GM12878 (cell line): ENCODE measurements at regions not wholly inside any gene's neighbourhood (a gene's known extent, or its start where the extent isn't known, plus 50 kb on each side); places are given as distances from the start of the nearest gene placed in this dataset.

Source experiments
- CEBPB ChIP-seq, 2 experiments: fragments of 150-350 bp in 1 of 2; IDR thresholded peaks; 2 replicates each; pipeline ENCODE4 v1.6.1; 2012 to 2014; ENCODE audit warnings: low read depth in 2 of 2, low read length in 2 of 2, borderline replicate concordance in 1 of 2, inconsistent platforms in 1 of 2
- ETV6 ChIP-seq, 2 experiments: fragments of 450-650 bp in 1 of 2; IDR thresholded peaks in 1 of 2; conservative IDR thresholded peaks in 1 of 2; 2 replicates each; pipeline ENCODE4 v1.6.1; 2014; ENCODE audit warnings: antibody characterized with exemption in 1 of 2, borderline replicate concordance in 1 of 2, low read depth in 1 of 2, mild to moderate bottlenecking in 1 of 2, moderate library complexity in 1 of 2
- NFIC ChIP-seq: IDR thresholded peaks from 2 replicates; pipeline ENCODE4 v1.6.1; 2012; ENCODE audit warnings: low read depth, mild to moderate bottlenecking, inconsistent platforms, low read length, moderate library complexity
- YY1 ChIP-seq: IDR thresholded peaks from 2 replicates; pipeline ENCODE4 v1.6.1; 2011; ENCODE audit warnings: low read depth, mild to moderate bottlenecking, low read length
- TF ChIP-seq, protein P1 (sequence below), 3 experiments: IDR thresholded peaks in 2 of 3; conservative IDR thresholded peaks in 1 of 3; 2 replicates each; pipeline ENCODE4 v1.5.1; 2011; ENCODE audit warnings: low read depth in 3 of 3, low read length in 3 of 3, mild to moderate bottlenecking in 3 of 3, control low read depth in 2 of 3, moderate library complexity in 2 of 3, inconsistent platforms in 1 of 3, mixed read lengths in 1 of 3; ENCODE audit not compliant: control insufficient read depth in 2 of 3, insufficient read depth in 1 of 3; ENCODE audit errors: extremely low read depth in 1 of 3

DNA sequence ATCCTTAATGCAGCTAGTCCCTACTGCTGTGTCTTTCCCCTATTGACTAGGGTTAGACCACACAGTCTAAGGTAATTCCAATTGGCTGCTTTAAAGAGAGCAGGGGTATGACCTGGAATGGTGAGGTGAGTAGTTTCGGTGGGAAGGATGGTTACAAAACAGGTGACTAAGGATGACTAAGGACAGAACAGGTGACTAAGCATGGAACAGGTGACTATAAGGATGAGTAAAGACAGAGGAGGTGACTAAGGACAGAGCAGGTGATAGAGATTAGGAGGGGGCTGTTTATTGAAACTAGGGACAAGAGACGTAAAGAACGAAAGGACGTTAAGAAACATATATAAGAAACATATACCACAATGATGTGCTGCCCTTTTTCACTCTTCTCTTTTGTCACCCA, 145.1 kb upstream of the TMEM106B start:
- TF ChIP-seq ETV6 (conservative IDR thresholded peaks at IDR 0.05 in 1 of 2, IDR thresholded peaks at IDR 0.05 in 1 of 2; ENCODE audit: borderline replicate concordance in 1 of 2, low read depth in 1 of 2) (no peak), NFIC (no peak), CEBPB (IDR thresholded peaks at IDR 0.05; ENCODE audit: borderline replicate concordance in 1 of 2, low read depth in 2 of 2, low read length in 2 of 2) (no peak), YY1 (no peak)
- TF ChIP-seq, protein P1, sequence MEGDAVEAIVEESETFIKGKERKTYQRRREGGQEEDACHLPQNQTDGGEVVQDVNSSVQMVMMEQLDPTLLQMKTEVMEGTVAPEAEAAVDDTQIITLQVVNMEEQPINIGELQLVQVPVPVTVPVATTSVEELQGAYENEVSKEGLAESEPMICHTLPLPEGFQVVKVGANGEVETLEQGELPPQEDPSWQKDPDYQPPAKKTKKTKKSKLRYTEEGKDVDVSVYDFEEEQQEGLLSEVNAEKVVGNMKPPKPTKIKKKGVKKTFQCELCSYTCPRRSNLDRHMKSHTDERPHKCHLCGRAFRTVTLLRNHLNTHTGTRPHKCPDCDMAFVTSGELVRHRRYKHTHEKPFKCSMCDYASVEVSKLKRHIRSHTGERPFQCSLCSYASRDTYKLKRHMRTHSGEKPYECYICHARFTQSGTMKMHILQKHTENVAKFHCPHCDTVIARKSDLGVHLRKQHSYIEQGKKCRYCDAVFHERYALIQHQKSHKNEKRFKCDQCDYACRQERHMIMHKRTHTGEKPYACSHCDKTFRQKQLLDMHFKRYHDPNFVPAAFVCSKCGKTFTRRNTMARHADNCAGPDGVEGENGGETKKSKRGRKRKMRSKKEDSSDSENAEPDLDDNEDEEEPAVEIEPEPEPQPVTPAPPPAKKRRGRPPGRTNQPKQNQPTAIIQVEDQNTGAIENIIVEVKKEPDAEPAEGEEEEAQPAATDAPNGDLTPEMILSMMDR (IDR thresholded peaks at IDR 0.05 in 2 of 3, conservative IDR thresholded peaks at IDR 0.05 in 1 of 3; ENCODE audit: control insufficient read depth in 2 of 3, extremely low read depth in 1 of 3, insufficient read depth in 1 of 3, low read depth in 3 of 3, low read length in 3 of 3) = no peak
